HepG2 (cell line): ENCODE measurements at regions not wholly inside any gene's neighbourhood (a gene's known extent, or its start where the extent isn't known, plus 50 kb on each side); places are given as distances from the start of the nearest gene placed in this dataset.

Experiments
- ATAC-seq: fragments of 200-7000 bp; cut with Tn5 transposase; 3 replicates; pipeline ENCODE4 v1.9.1; 2020; ENCODE audit warnings: mild to moderate bottlenecking, moderate library complexity
- BruUV-seq: library from RNA; stranded (reverse); fragments of 400-500 nt; replicated peaks from 2 replicates; lab custom pipeline; 2021; lab: Mats Ljungman, UMichigan
- CTCF ChIA-PET: fragments of 300-600 bp; formaldehyde crosslinking; extraction: SDS; loops from one replicate; lab custom pipeline; 2021; ENCODE audit warnings: low total read pairs, inconsistent platforms, low intra/inter-chr PET ratio; lab: Yijun Ruan, JAX
- POLR2A ChIA-PET: fragments of 350-600 bp; sonication (Branson Sonifier 250); formaldehyde crosslinking; loops from one replicate; lab custom pipeline; 2020; ENCODE audit warnings: antibody characterized with exemption, inconsistent platforms; lab: Yijun Ruan, JAX
- DNase-seq: peaks from one replicate; pipeline ENCODE4 v3.0.0-alpha.2; 2015; ENCODE audit warnings: low spot score
- FAIRE-seq: peaks from 3 replicates; lab custom pipeline; 2011; peaks lifted over from hg19 to GRCh38; lab: Jason Lieb, UNC
- H2AFZ ChIP-seq: one replicate; pipeline ENCODE4 v1.6.1; 2011; ENCODE audit warnings: low read length, inconsistent platforms
- H3K27ac ChIP-seq: fragments of 300-600 bp; 3 replicates; pipeline ENCODE4 v1.8.0; 2011; ENCODE audit warnings: mixed run types, mild to moderate bottlenecking, mixed read lengths, low read length, inconsistent platforms; ENCODE audit not compliant: insufficient read depth; ENCODE audit errors: extremely low read length
- H3K27me3 ChIP-seq, 2 experiments: fragments of 200-600 bp in 1 of 2; 2 replicates in 1 of 2; 3 replicates in 1 of 2; pipeline versions ENCODE4 v1.6.0 to v1.8.0; 2011; ENCODE audit warnings: low read length in 2 of 2, mild to moderate bottlenecking in 2 of 2, moderate library complexity in 2 of 2, inconsistent platforms in 1 of 2; ENCODE audit not compliant: insufficient read depth in 2 of 2, control insufficient read depth in 1 of 2
- H3K36me3 ChIP-seq, 2 experiments: fragments of 200-600 bp in 1 of 2; replicated peaks in 1 of 2; 2 replicates in 1 of 2; 3 replicates in 1 of 2; pipeline versions ENCODE4 v1.5.1 to v1.8.0; 2011; ENCODE audit warnings: low read length in 2 of 2, inconsistent platforms in 1 of 2; ENCODE audit not compliant: insufficient read depth in 2 of 2, control insufficient read depth in 1 of 2
- H3K4me1 ChIP-seq: 2 replicates; pipeline ENCODE4 v1.5.1; 2012; ENCODE audit warnings: low read length, inconsistent platforms; ENCODE audit not compliant: insufficient read depth
- H3K4me2 ChIP-seq: 2 replicates; pipeline ENCODE4 v1.6.0; 2011; ENCODE audit warnings: low read depth, low read length, inconsistent platforms
- H3K4me3 ChIP-seq, 3 experiments: fragments of 200-600 bp in 1 of 3; sonication (generic), shearing (Covaris generic) in 1 of 3; replicated peaks in 1 of 3; 2 replicates each; pipeline ENCODE4 v1.5.1; 2011 to 2016; ENCODE audit warnings: low read length in 3 of 3, inconsistent platforms in 2 of 3, low read depth in 2 of 3, mild to moderate bottlenecking in 2 of 3, control low read depth in 1 of 3, mixed read lengths in 1 of 3; ENCODE audit not compliant: insufficient read depth in 1 of 3
- H3K79me2 ChIP-seq: one replicate; pipeline ENCODE4 v1.6.1; 2011; ENCODE audit warnings: low read length, inconsistent platforms; ENCODE audit not compliant: insufficient read depth
- H3K9ac ChIP-seq: 2 replicates; pipeline ENCODE4 v1.6.0; 2011; ENCODE audit warnings: mild to moderate bottlenecking, low read depth, low read length, inconsistent platforms; ENCODE audit not compliant: insufficient read depth
- H3K9me3 ChIP-seq: 2 replicates; pipeline ENCODE4 v1.5.1; 2012; ENCODE audit warnings: mild to moderate bottlenecking, low read length
- H4K20me1 ChIP-seq: 2 replicates; pipeline ENCODE4 v1.6.0; 2011; ENCODE audit warnings: inconsistent platforms, mild to moderate bottlenecking, low read length, moderate library complexity; ENCODE audit not compliant: insufficient read depth
- CBX5 ChIP-seq: sonication (generic); formaldehyde crosslinking; IDR thresholded peaks from 2 replicates; pipeline ENCODE4 v1.4.0; 2020; ENCODE audit warnings: missing genetic modification reagents, borderline replicate concordance
- CHD2 ChIP-seq: IDR thresholded peaks from 2 replicates; pipeline ENCODE4 v1.6.1; 2011; ENCODE audit warnings: low read depth, low read length, improper control_type of control experiment
- DRAP1 ChIP-seq: IDR thresholded peaks from 2 replicates; pipeline ENCODE4 v1.6.1; 2016; ENCODE audit warnings: missing genetic modification reagents, missing compliant biosample characterization
- ELF3 ChIP-seq: IDR thresholded peaks from 2 replicates; pipeline ENCODE4 v1.6.1; 2016; ENCODE audit warnings: missing genetic modification reagents, missing compliant biosample characterization
- MYC ChIP-seq: sonication (generic); formaldehyde crosslinking; IDR thresholded peaks from 2 replicates; pipeline ENCODE4 v1.9.0; 2021; ENCODE audit warnings: missing genetic modification reagents, borderline replicate concordance
- REXO4 ChIP-seq: sonication (generic); formaldehyde crosslinking; IDR thresholded peaks from 2 replicates; pipeline ENCODE4 v1.8.0; 2022; ENCODE audit warnings: missing genetic modification reagents, mild to moderate bottlenecking, borderline replicate concordance
- TBX3 ChIP-seq: fragments of 450-650 bp; IDR thresholded peaks from 2 replicates; pipeline ENCODE4 v1.6.1; 2017; ENCODE audit warnings: antibody characterized with exemption, mild to moderate bottlenecking, inconsistent platforms, borderline replicate concordance
- TEAD2 ChIP-seq: sonication (generic); formaldehyde crosslinking; IDR thresholded peaks from 2 replicates; pipeline ENCODE4 v1.9.0; 2021; ENCODE audit warnings: missing genetic modification reagents
- ZBTB8A ChIP-seq: sonication (generic); formaldehyde crosslinking; IDR thresholded peaks from 2 replicates; pipeline ENCODE4 v1.4.0; 2020; ENCODE audit warnings: mild to moderate bottlenecking, low read depth, missing genetic modification reagents, borderline replicate concordance
- ZNF12 ChIP-seq: sonication (generic); formaldehyde crosslinking; IDR thresholded peaks from 2 replicates; pipeline ENCODE4 v1.5.0; 2020; ENCODE audit warnings: missing genetic modification reagents
- ZNF280B ChIP-seq: sonication (generic); formaldehyde crosslinking; IDR thresholded peaks from 2 replicates; pipeline ENCODE4 v1.5.0; 2020; ENCODE audit warnings: missing genetic modification reagents, mild to moderate bottlenecking, borderline replicate concordance
- ZNF446 ChIP-seq: sonication (generic); formaldehyde crosslinking; IDR thresholded peaks from 2 replicates; pipeline ENCODE4 v1.5.0; 2020; ENCODE audit warnings: mild to moderate bottlenecking, missing genetic modification reagents
- ZNF576 ChIP-seq: sonication (generic); formaldehyde crosslinking; IDR thresholded peaks from 2 replicates; pipeline ENCODE4 v1.4.0; 2020; ENCODE audit warnings: mild to moderate bottlenecking, missing genetic modification reagents
- ZNF713 ChIP-seq: sonication (generic); formaldehyde crosslinking; IDR thresholded peaks from 2 replicates; pipeline ENCODE4 v1.4.0; 2020; ENCODE audit warnings: mild to moderate bottlenecking, missing genetic modification reagents
- ZNF75D ChIP-seq: sonication (generic); formaldehyde crosslinking; IDR thresholded peaks from 2 replicates; pipeline ENCODE4 v1.8.1; 2023; ENCODE audit warnings: missing genetic modification reagents, mild to moderate bottlenecking, borderline replicate concordance
- ZSCAN22 ChIP-seq: sonication (generic); formaldehyde crosslinking; IDR thresholded peaks from 2 replicates; pipeline ENCODE4 v1.4.0; 2020; ENCODE audit warnings: mild to moderate bottlenecking, missing genetic modification reagents
- whole genome bisulfite sequencing: methylation state at CpG from one replicate; pipeline ENCODE4 v1.1.6; 2017; ENCODE audit warnings: low lambda C conversion rate; 5-methylcytosine and 5-hydroxymethylcytosine counted together
- in situ Hi-C: cut with HindIII; loops from 2 replicates; pipeline ENCODE4 v1.10.0; 2017; ENCODE audit warnings: low pct_unique_long_range_greater_than_20kb; ENCODE audit not compliant: extremely low pct_ligation_motif_present
- intact Hi-C: fragments of 100-400 bp; cut with micrococcal nuclease; formaldehyde crosslinking; loops from one replicate; pipeline ENCODE4 v1.10.0; 2022; ENCODE audit not compliant: unreplicated experiment
- TF ChIP-seq, protein P1 (sequence below): sonication (generic); formaldehyde crosslinking; IDR thresholded peaks from 2 replicates; pipeline ENCODE4 v1.8.1; 2023; ENCODE audit warnings: mild to moderate bottlenecking, inconsistent platforms, moderate library complexity, missing genetic modification reagents, borderline replicate concordance

DNA sequence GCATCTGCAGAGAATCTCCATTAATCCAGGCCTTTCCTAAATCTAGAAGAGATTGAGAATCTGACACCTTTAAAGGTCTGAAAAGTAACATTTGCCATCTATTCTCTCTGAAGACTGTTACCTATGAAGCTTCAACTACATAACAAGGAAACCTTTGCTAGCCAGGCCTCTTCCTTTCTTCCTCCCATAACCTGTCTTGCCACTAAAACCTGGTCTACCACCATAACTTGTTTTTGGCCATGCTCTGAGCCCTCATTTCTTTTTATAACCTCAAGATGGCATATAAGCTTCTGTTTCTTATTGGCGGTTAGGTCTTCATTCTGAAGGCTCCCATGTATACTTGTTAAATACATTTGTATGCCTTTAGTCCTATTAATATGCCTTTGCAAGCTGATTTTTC lies 348.4 kb upstream of the MEOX2 start:
- in situ Hi-C loops (no loop called here), intact Hi-C loops (no loop called here)
- no peaks in the 10 kb centered on the region for H3K4me1 ChIP-seq
- H3K27ac ChIP-seq, result no peak overlapping the region
- no peaks in the 10 kb centered on the region for H3K36me3 ChIP-seq
- no peak for TF ChIP-seq CHD2
- TF ChIP-seq TEAD2 (CRISPR knock-in tag), result no peak
- no peak for TF ChIP-seq ZBTB8A (CRISPR knock-in tag)
- TF ChIP-seq ZSCAN22 (CRISPR knock-in tag), result no peak
- TF ChIP-seq ZNF446 (CRISPR knock-in tag), result no peak
- H3K9ac ChIP-seq, result no peak overlapping the region
- no peak for FAIRE-seq
- H3K79me2 ChIP-seq, result no peaks in the 10 kb centered on the region
- no peaks in the 10 kb centered on the region for H3K27me3 ChIP-seq
- no peaks in the 10 kb centered on the region for H4K20me1 ChIP-seq
- no peaks in the 10 kb centered on the region for H3K9me3 ChIP-seq
- no TSS peak for BruUV-seq
- H3K4me3 ChIP-seq, result no peak overlapping the region
- H3K4me2 ChIP-seq, result no peak overlapping the region
- no peak for DNase-seq
- ChIA-PET POLR2A (no interaction called here), CTCF (no interaction called here)
- 96% methylated on average over 1 of the region's 1 CpG for WGBS
- ATAC-seq, result no peak
- no peak overlapping the region for H2AFZ ChIP-seq

DNA sequence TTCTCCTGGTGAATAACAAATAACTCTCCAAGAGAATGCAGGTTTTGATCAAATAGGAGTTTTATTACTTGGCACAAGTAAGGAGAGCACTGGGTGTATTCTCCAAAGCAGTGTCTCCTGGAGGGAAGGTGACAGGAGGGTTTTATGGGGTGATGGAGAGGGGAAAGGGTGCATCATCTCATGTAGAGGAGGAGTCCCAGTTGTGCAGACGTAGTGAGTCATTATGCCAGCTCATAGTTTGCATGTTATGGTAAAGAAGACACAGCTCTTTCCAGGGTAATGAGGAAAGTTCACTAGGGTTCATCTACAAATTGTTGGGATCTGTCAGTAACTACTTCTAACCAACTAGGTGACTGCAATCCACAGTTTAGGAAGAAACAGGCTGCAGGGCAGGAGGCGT lies 347.9 kb upstream of the MEOX2 start:
- no TSS peak for BruUV-seq
- Histone ChIP-seq H3K27ac (no peak overlapping the region), H3K9me3 (no peaks in the 10 kb centered on the region), H3K4me2 (no peak overlapping the region), H2AFZ (no peak overlapping the region), H4K20me1 (no peaks in the 10 kb centered on the region), H3K4me3 (no peak overlapping the region), H3K9ac (no peak overlapping the region), H3K27me3 (no peaks in the 10 kb centered on the region), H3K79me2 (no peaks in the 10 kb centered on the region), H3K4me1 (no peaks in the 10 kb centered on the region), H3K36me3 (no peaks in the 10 kb centered on the region)
- no peak for FAIRE-seq
- ChIA-PET POLR2A (no interaction called here), CTCF (no interaction called here)
- ATAC-seq, result no peak
- no peak for DNase-seq
- whole genome bisulfite sequencing, result 62% methylated on average over 2 of the region's 2 CpGs
- TF ChIP-seq TBX3, result no peak
- TF ChIP-seq MYC (CRISPR knock-in tag), result no peak
- TF ChIP-seq ZNF280B (CRISPR knock-in tag), result no peak
- no peak for TF ChIP-seq ELF3 (CRISPR knock-in tag)
- no peak for TF ChIP-seq REXO4 (CRISPR knock-in tag)
- no peak for TF ChIP-seq CBX5 (CRISPR knock-in tag)
- TF ChIP-seq ZNF12 (CRISPR knock-in tag), result no peak
- no peak for TF ChIP-seq ZNF576 (CRISPR knock-in tag)
- no peak for TF ChIP-seq DRAP1
- no peak for TF ChIP-seq ZNF713 (CRISPR knock-in tag)
- TF ChIP-seq, protein P1, sequence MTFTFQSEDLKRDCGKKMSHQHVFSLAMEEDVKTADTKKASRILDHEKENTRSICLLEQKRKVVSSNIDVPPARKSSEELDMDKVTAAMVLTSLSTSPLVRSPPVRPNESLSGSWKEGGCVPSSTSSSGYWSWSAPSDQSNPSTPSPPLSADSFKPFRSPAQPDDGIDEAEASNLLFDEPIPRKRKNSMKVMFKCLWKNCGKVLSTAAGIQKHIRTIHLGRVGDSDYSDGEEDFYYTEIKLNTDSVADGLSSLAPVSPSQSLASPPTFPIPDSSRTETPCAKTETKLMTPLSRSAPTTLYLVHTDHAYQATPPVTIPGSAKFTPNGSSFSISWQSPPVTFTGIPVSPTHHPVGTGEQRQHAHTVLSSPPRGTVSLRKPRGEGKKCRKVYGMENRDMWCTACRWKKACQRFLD (CRISPR knock-in tag), result no peak
- TF ChIP-seq TEAD2 (CRISPR knock-in tag), result no peak
- TF ChIP-seq ZNF75D (CRISPR knock-in tag), result no peak
- in situ Hi-C loops (no loop called here), intact Hi-C loops (no loop called here)
